ENCODE measurements at regions not wholly inside any gene's neighbourhood (a gene's known extent, or its start where the extent isn't known, plus 50 kb on each side); places are given as distances from the start of the nearest gene placed in this dataset.

DNA sequence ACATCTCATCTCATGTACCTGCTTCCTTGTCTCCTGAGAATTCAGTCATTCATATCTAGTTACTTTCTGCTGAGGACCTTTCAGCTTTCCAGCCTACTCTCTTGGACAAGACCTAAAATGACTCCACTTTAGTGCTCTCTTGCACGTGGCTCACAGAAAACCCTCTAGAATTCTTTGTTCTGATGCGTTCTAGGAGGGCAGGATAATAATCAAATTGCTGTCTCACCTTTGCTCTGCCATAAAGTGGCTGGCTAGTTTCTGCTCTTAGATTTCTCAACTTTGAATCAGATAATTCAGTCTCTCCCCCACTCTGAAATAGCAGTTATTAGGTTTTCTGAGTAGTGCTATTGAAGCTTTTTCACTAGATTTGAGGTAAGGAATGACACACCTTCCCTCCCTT is 429.5 kb upstream of the FBXO33 start:
- no peak for DNase-seq (ENCODE audit: low read depth)
- no peak overlapping the region for H3K4me3 ChIP-seq (ENCODE audit: low read length)
- TF ChIP-seq CTCF (conservative IDR thresholded peaks at IDR 0.05; ENCODE audit: low read length) = no peak

DNA sequence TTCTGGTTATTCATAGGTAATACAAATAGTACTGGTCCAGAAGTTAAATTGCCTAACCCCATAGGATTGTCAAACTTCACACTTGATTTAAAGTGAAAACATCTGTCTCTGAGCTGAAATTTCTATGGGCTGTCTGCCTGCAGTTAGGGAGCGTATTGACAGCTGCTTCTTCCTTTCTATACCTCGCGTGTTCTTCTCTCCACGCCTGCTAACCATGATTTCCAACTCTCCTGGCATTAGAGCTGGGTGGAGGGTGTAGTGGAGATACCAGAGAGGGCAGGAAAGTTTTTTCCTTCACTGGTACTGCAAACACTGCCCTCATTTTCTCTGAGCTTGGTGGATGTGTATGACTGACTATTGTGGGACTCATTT is 429.0 kb upstream of the FBXO33 start:
- DNase-seq (ENCODE audit: low read depth) = no peak

DNA sequence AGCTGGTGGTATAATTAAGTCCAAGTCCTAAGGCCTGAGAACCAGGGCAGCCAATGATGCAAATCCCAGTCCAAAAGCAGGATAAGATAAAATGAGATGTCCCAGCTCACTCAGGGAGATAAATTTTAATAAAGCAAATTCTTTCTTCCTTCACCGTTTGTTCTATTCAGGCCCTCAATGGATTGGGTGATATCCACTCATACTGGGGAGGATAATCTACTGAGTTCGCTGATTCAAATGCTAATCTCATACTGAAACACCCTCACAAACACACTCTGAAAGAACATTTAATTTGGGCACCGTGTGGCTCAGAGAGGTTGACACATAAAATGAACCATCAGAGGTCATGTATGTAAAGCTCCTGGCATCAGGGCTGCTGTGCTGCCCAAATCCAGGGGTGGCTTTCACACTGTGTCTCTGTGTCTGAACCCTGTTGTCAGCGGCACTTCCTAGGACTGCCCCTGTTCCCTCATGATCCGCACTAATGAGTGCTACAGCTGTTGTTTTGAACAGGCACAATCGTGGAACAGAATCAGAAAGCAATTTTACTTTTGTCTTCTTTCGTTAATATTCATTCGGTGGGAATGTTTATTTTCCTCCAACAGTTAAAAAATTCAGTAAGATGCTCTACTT is 428.5 kb upstream of the FBXO33 start:
- TF ChIP-seq CTCF (conservative IDR thresholded peaks at IDR 0.05; ENCODE audit: low read length) = no peak
- DNase-seq (ENCODE audit: low read depth) = no peak
- no peak overlapping the region for H3K4me3 ChIP-seq (ENCODE audit: low read length)

More for the DNA sequence above, 429.0 kb upstream of the FBXO33 start:
- H3K4me3 ChIP-seq (ENCODE audit: low read length) = no peak overlapping the region
- no peak for TF ChIP-seq CTCF (conservative IDR thresholded peaks at IDR 0.05; ENCODE audit: low read length)

DNA sequence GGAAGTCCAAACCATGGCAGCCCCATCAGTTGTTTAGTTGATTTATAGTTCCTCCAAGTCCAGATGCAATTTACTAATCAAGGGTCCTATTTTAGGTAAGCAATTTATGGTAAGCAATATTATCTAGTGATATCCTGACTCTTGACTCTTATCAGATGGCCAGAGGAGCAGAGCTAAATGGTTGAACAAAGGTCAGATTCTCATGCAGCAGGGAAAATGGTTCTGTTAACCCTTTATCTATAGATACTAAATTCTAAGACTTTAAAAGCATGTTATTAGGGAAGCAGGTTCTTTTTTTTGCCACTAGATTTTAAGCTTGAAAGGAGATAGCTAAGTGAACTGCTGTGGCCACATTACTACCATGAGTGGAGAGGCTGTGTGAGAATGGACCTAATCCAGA is 427.1 kb upstream of the FBXO33 start:
- no peak for DNase-seq (ENCODE audit: low read depth)
- H3K4me3 ChIP-seq (ENCODE audit: low read length) = no peak overlapping the region
- TF ChIP-seq CTCF (conservative IDR thresholded peaks at IDR 0.05; ENCODE audit: low read length) = no peak

GRCh38 chr14:39857376-39858055 is 425.3 kb upstream of the FBXO33 start:
- TF ChIP-seq CTCF (conservative IDR thresholded peaks at IDR 0.05; ENCODE audit: low read length) = no peak
- DNase-seq (ENCODE audit: low read depth) = no peak
- H3K4me3 ChIP-seq (ENCODE audit: low read length) = no peak overlapping the region

DNA sequence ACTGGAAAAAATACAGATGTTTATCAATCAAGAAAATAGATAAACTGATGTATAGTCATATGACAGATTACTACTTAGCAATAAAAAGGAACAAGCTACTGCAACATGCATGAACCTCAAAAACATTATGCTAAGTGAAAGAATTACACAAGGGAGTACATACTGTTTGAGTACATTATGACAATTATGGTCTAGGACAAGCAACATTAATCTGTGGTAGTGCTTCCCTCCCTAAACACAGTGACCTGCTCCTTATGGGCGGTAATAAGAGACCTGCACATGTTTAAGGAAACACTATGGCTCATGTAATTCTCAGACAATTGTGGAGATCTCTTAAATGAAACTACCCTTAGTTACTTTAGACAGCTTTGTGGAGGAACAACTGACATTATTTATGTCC is 421.2 kb upstream of the FBXO33 start:
- no peak for TF ChIP-seq CTCF (conservative IDR thresholded peaks at IDR 0.05; ENCODE audit: low read length)
- H3K4me3 ChIP-seq (ENCODE audit: low read length) = no peak overlapping the region
- no peak for DNase-seq (ENCODE audit: low read depth)

DNA sequence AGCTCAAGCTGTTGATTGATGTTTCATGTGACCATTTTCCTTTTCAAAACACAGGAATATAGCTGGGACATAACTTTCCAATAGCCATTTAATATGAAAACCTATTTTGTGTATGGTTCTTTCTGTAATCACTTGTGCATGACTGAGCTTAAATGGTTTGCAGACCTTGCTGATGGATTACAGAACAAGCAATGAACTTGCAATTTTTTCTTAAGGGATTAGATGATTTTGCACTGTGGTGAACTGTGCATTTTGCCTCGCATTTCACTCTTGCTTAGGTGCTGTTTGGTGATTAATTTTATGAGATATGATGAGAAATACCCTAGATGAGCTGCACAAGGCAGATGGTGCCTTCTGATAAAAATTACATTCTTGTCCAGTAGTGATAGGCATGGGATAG is 419.0 kb upstream of the FBXO33 start:
- no peak overlapping the region for H3K4me3 ChIP-seq (ENCODE audit: low read length)
- DNase-seq (ENCODE audit: low read depth) = no peak
- TF ChIP-seq CTCF (conservative IDR thresholded peaks at IDR 0.05; ENCODE audit: low read length) = no peak

Measured in AG10803 (cell line).